ENCODE measurements at regions not wholly inside any gene's neighbourhood (a gene's known extent, or its start where the extent isn't known, plus 50 kb on each side); places are given as distances from the start of the nearest gene placed in this dataset.

DNA sequence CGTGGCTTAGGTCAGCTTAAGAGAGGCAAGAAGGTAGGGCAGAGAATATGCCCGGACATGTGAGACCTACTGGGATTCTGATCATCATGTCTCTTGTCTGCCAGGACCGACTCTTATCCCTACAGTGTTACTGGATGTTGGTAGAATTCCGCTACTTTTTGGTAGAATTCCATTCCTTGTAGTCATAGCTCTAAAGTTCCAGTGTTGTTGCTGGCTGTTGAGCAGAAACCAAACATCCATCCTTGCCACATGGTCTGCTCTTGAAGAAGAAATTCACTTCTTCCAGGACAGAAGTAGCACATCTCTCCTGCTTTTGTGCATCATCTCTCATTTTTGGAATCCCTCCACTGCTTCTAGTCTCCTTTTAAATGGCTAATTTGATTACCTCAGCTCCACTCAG lies 453.7 kb downstream of the RPL10L start:
- Mint-ChIP-seq H3K36me3 (no peaks in the 10 kb centered on the region), H3K4me3 (no peak overlapping the region), H3K27ac (no peak overlapping the region), H3K4me1 (no peaks in the 10 kb centered on the region), H3K27me3 (no peaks in the 10 kb centered on the region), H3K9me3 (peaks cover 0 to 31% (median 13%) of the 10 kb centered on the region in 5 donors)
- Histone ChIP-seq H3K9me3 (ENCODE audit: low read length) (no peaks in the 10 kb centered on the region), H3K4me1 (ENCODE audit: insufficient read depth, low read length) (no peaks in the 10 kb centered on the region), H3K27ac (ENCODE audit: low read depth, low read length) (no peak overlapping the region), H3K4me3 (ENCODE audit: low read length) (no peak overlapping the region), H3K36me3 (ENCODE audit: insufficient read depth, low read length) (no peaks in the 10 kb centered on the region), H3K27me3 (ENCODE audit: insufficient read depth, low read length, poor library complexity, severe bottlenecking) (no peaks in the 10 kb centered on the region)
- DNase-seq = no peak
- CTCF ChIA-PET = no interaction called here
- POLR2A ChIA-PET = no interaction called here

Measured in CD8-positive, alpha-beta memory T cell (primary cell).